HEK293 (cell line): ENCODE measurements at regions not wholly inside any gene's neighbourhood (a gene's known extent, or its start where the extent isn't known, plus 50 kb on each side); places are given as distances from the start of the nearest gene placed in this dataset.

Source experiments
- CTCF ChIA-PET: fragments of 350-600 bp; formaldehyde crosslinking; extraction: SDS; loops from one replicate; lab custom pipeline; 2021; ENCODE audit warnings: antibody characterized with exemption; lab: Yijun Ruan, JAX
- POLR2A ChIA-PET: fragments of 300-600 bp; formaldehyde crosslinking; extraction: SDS; loops from one replicate; lab custom pipeline; 2020; ENCODE audit warnings: antibody characterized with exemption, inconsistent platforms; lab: Yijun Ruan, JAX
- H3K27ac ChIP-seq: fragments of 200-500 bp; sonication (Bioruptor generic); 2 replicates; pipeline ENCODE4 v1.5.1; 2014; ENCODE audit warnings: low read depth, low read length, control low read depth, inconsistent platforms; ENCODE audit errors: extremely low read depth
- H3K36me3 ChIP-seq, 2 experiments: fragments of 200-500 bp in 1 of 2; sonication (Bioruptor generic) in 1 of 2; 1 replicate in 1 of 2; 2 replicates in 1 of 2; pipeline ENCODE4 v1.5.1; 2014 to 2017; ENCODE audit warnings: inconsistent platforms in 2 of 2, low read length in 2 of 2; ENCODE audit not compliant: control insufficient read depth in 2 of 2, insufficient read depth in 1 of 2
- H3K4me1 ChIP-seq: fragments of 200-500 bp; sonication (Bioruptor generic); 2 replicates; pipeline ENCODE4 v1.5.1; 2014; ENCODE audit warnings: mild to moderate bottlenecking, low read length, inconsistent platforms; ENCODE audit not compliant: control insufficient read depth, insufficient read depth
- H3K4me3 ChIP-seq: 2 replicates; pipeline ENCODE4 v1.5.1; 2011; ENCODE audit warnings: low read depth, mild to moderate bottlenecking, control low read depth, low read length, moderate library complexity
- H3K9me3 ChIP-seq: fragments of 200-500 bp; sonication (Bioruptor generic); 2 replicates; pipeline ENCODE4 v1.5.1; 2014; ENCODE audit warnings: low read depth, low read length, inconsistent platforms; ENCODE audit not compliant: control insufficient read depth, insufficient read depth
- ATF2 ChIP-seq: fragments of 450-650 bp; formaldehyde crosslinking; IDR thresholded peaks from 2 replicates; pipeline ENCODE4 v1.5.1; 2016; ENCODE audit warnings: missing biosample characterization, missing genetic modification characterization, low read depth
- ELK4 ChIP-seq: IDR thresholded peaks from 2 replicates; pipeline ENCODE4 v1.6.1; 2011; ENCODE audit warnings: mild to moderate bottlenecking, low read depth, low read length, borderline replicate concordance
- FEZF1 ChIP-seq: fragments of 450-650 bp; formaldehyde crosslinking; IDR thresholded peaks from 2 replicates; pipeline ENCODE4 v1.5.1; 2016; ENCODE audit warnings: missing biosample characterization, missing genetic modification characterization
- HOXA7 ChIP-seq: sonication (generic); formaldehyde crosslinking; IDR thresholded peaks from 2 replicates; pipeline ENCODE4 v1.8.1; 2022; ENCODE audit warnings: missing genetic modification reagents, borderline replicate concordance
- IKZF3 ChIP-seq: fragments of 450-650 bp; IDR thresholded peaks from 2 replicates; pipeline ENCODE4 v1.5.0; 2018; ENCODE audit warnings: missing biosample characterization, mild to moderate bottlenecking, missing genetic modification characterization, moderate library complexity
- MZF1 ChIP-seq: fragments of 450-650 bp; formaldehyde crosslinking; IDR thresholded peaks from 2 replicates; pipeline ENCODE4 v1.5.1; 2017; ENCODE audit warnings: missing biosample characterization, missing genetic modification characterization, borderline replicate concordance
- OVOL3 ChIP-seq: fragments of 450-650 bp; formaldehyde crosslinking; IDR thresholded peaks from 2 replicates; pipeline ENCODE4 v1.5.1; 2016; ENCODE audit warnings: missing biosample characterization, missing genetic modification characterization
- PBX3 ChIP-seq: sonication (generic); formaldehyde crosslinking; IDR thresholded peaks from 2 replicates; pipeline ENCODE4 v1.8.1; 2022; ENCODE audit warnings: mild to moderate bottlenecking, moderate library complexity, missing genetic modification reagents
- PRDM10 ChIP-seq: fragments of 450-650 bp; formaldehyde crosslinking; IDR thresholded peaks from 2 replicates; pipeline ENCODE4 v1.5.1; 2016; ENCODE audit warnings: missing biosample characterization, missing genetic modification characterization
- SCRT1 ChIP-seq: fragments of 450-650 bp; formaldehyde crosslinking; IDR thresholded peaks from 2 replicates; pipeline ENCODE4 v1.5.1; 2016; ENCODE audit warnings: missing biosample characterization, missing genetic modification characterization, borderline replicate concordance
- WT1 ChIP-seq: fragments of 450-650 bp; formaldehyde crosslinking; IDR thresholded peaks from 2 replicates; pipeline ENCODE4 v1.5.1; 2016; ENCODE audit warnings: missing biosample characterization, missing genetic modification characterization
- ZBTB10 ChIP-seq: fragments of 450-650 bp; formaldehyde crosslinking; IDR thresholded peaks from 2 replicates; pipeline ENCODE4 v1.5.1; 2016; ENCODE audit warnings: missing biosample characterization, missing genetic modification characterization
- ZBTB7A ChIP-seq: fragments of 450-650 bp; formaldehyde crosslinking; IDR thresholded peaks from 2 replicates; pipeline ENCODE4 v1.5.1; 2016; ENCODE audit warnings: low read depth, missing biosample characterization, missing genetic modification characterization
- ZNF112 ChIP-seq: fragments of 450-650 bp; formaldehyde crosslinking; IDR thresholded peaks from 2 replicates; pipeline ENCODE4 v1.5.0; 2017; ENCODE audit warnings: missing biosample characterization, missing genetic modification characterization
- ZNF132 ChIP-seq: fragments of 450-650 bp; formaldehyde crosslinking; IDR thresholded peaks from 2 replicates; pipeline ENCODE4 v1.5.1; 2017; ENCODE audit warnings: missing biosample characterization, missing genetic modification characterization, borderline replicate concordance
- ZNF157 ChIP-seq: fragments of 450-650 bp; formaldehyde crosslinking; IDR thresholded peaks from 2 replicates; pipeline ENCODE4 v1.5.1; 2016; ENCODE audit warnings: missing biosample characterization, missing genetic modification characterization
- ZNF24 ChIP-seq: fragments of 450-650 bp; formaldehyde crosslinking; IDR thresholded peaks from 2 replicates; pipeline ENCODE4 v1.5.1; 2016; ENCODE audit warnings: missing biosample characterization, missing genetic modification characterization
- ZNF302 ChIP-seq: fragments of 450-650 bp; formaldehyde crosslinking; IDR thresholded peaks from 2 replicates; pipeline ENCODE4 v1.5.1; 2016; ENCODE audit warnings: missing biosample characterization, missing genetic modification characterization, low read depth
- ZNF449 ChIP-seq: fragments of 450-650 bp; formaldehyde crosslinking; IDR thresholded peaks from 2 replicates; pipeline ENCODE4 v1.5.1; 2017; ENCODE audit warnings: missing biosample characterization, mild to moderate bottlenecking, missing genetic modification characterization, moderate library complexity
- ZNF530 ChIP-seq: fragments of 450-650 bp; formaldehyde crosslinking; IDR thresholded peaks from 2 replicates; pipeline ENCODE4 v1.5.1; 2016; ENCODE audit warnings: low read depth, missing biosample characterization, missing genetic modification characterization
- ZNF561 ChIP-seq: fragments of 450-650 bp; IDR thresholded peaks from 2 replicates; pipeline ENCODE4 v1.5.1; 2018; ENCODE audit warnings: missing biosample characterization, missing genetic modification characterization, borderline replicate concordance
- ZNF791 ChIP-seq: fragments of 450-650 bp; formaldehyde crosslinking; IDR thresholded peaks from 2 replicates; pipeline ENCODE4 v1.5.1; 2016; ENCODE audit warnings: missing biosample characterization, missing genetic modification characterization

- TF ChIP-seq ZNF449 (tag by site-specific recombination), result no peak
- no peak for TF ChIP-seq SCRT1
Measured at GRCh38 chr2:120822933-120823332, 87.3 kb downstream of the GLI2 start (continued).

- H3K9me3 ChIP-seq, result no peaks in the 10 kb centered on the region
- POLR2A ChIA-PET, result no interaction called here
- H3K36me3 ChIP-seq, result no peaks in the 10 kb centered on the region
- no peak for TF ChIP-seq ZNF530 (tag by site-specific recombination)
- TF ChIP-seq MZF1 (tag by site-specific recombination), result no peak
- no peak for TF ChIP-seq ZNF302
- TF ChIP-seq ZNF561, result no peak
- TF ChIP-seq PRDM10 (tag by site-specific recombination), result no peak
- no peak for TF ChIP-seq ZBTB7A
- no peak for TF ChIP-seq ZNF132 (tag by site-specific recombination)
- no peak for TF ChIP-seq ELK4
- TF ChIP-seq HOXA7 (CRISPR knock-in tag), result no peak
- no peak for TF ChIP-seq FEZF1 (tag by site-specific recombination)
- TF ChIP-seq ZNF791 (tag by site-specific recombination), result no peak
- TF ChIP-seq OVOL3, result no peak
- no peak for TF ChIP-seq WT1
- no peak for TF ChIP-seq ZNF112 (tag by site-specific recombination)
- no peak for TF ChIP-seq IKZF3 (tag by site-specific recombination)
- no peak for TF ChIP-seq PBX3 (CRISPR knock-in tag)
- no peak for TF ChIP-seq ZBTB10
- TF ChIP-seq ZNF157, result no peak
- TF ChIP-seq ATF2 (tag by site-specific recombination), result no peak
- no peak for TF ChIP-seq ZNF24
- no peak overlapping the region for H3K27ac ChIP-seq
- no peak overlapping the region for H3K4me3 ChIP-seq
- CTCF ChIA-PET, result interaction anchor here (0.7 kb wide), 1 partner anchor 256 kb away, joined by 3 read pairs; no protein-coding TSS in a partner anchor
- 0 out of 2 replicates have a peak, but pooled peaks cover 3% of the 10 kb centered on the region for H3K4me1 ChIP-seq
Measured at GRCh38 chr2:120823551-120823950, 87.9 kb downstream of the GLI2 start.
